Activated CD4-positive, alpha-beta T cell treated with anti-CD3 and anti-CD28 coated beads, Interleukin-2, Interleukin-4, amounts not matched to agents 100 ng/mL and 50 ng/mL, durations not matched to agents 16 hours and 8 hours (primary cell): ENCODE measurements at regions not wholly inside any gene's neighbourhood (a gene's known extent, or its start where the extent isn't known, plus 50 kb on each side); places are given as distances from the start of the nearest gene placed in this dataset.

ENCODE experiments used
- DNase-seq: peaks from one replicate; pipeline ENCODE4 v3.0.0-alpha.2; 2020; ENCODE audit warnings: low spot score

DNA sequence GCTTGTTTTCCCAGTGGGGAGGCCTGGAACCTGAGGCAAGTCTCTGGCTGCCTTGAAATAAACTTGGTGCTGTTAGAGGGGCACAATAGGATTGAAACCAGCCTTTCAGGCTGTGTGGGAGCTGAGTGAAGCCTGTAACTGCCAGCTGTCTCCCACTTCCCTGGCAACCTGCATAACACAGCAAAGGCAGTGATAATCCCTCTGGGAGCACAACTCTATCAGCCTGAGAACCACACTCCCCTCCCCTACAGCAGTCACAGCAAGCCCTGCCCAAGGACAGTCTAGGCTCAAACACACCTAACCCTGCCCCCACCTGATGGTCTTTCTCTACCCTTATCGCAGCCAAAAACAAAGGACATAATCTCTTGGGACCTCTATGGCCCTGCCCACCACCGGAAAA lies 683.8 kb upstream of the ATXN8OS start:
- no peak for DNase-seq

DNA sequence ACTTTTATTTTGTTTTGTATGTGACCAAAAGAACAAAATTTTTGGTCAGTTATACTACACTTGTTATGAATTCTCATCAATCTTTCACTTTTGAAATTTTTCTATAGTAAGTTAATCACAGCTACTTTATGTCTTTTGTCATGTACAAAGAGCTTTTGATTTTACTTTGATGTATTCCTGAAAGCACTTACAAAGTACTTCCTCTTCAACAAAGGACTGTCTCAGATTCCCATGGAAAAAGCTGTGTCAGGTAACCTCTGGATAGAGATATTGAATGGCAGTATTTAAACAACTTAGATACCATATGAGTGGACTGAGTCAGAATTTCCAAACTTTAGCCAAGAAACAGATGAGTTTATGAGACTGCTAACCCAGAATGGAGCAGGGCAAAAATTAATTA lies 689.3 kb upstream of the ATXN8OS start:
- DNase-seq: no peak

DNA sequence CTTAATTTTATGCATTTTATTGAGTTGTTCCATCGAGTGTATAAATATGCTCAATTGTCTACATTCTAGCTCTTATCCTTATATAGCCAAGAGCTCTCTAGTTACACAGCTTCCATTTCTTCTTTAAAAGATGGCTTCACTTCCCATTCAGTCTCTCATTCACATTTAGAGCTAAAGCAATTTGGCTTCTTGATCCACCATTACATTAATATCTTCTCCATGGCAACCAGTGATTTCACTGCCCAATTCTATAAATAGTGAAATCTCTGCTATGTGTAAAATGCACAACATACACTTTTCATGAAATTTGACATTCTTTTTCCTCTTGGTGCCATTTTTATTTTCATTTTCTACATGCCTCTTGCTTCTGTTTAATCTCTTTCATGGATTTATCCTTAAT lies 696.9 kb upstream of the ATXN8OS start:
- no peak for DNase-seq

DNA sequence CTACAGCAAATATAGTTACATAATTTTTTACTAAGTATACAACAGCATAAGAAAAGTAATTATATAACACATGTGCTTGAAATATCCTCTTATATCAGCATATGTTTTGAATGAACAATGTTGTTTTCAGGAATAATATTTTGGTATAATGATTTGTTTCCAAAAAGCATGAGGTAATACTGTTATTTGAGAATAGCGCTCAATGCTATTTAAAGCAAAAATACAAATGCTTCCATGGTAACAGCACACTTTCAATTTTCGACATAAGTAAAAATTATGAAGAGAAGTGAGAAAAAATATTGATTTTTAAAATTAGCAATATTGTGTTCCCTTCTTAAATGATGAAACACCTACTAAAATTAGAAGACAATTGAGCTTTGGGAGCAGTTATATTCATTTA lies 715.9 kb upstream of the ATXN8OS start:
- no peak for DNase-seq

DNA sequence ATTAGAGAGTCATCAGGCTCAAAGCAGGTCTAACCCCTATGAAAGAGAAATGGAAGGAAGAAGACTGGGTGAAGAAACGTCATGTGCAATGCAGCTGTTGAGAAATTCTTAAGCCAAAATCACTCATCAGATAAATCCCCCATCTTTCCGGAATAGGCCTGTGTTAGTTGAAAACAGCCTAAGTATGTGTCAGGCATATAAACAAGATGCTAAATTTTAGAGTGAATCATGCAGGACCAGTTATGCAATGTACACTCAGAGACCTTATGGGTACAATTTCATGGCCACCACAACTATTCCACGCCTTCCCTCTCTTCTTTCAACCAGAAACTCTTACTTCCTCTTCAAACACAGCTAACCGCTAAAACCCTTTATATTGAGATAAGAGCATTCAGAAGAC lies 717.7 kb upstream of the ATXN8OS start:
- no peak for DNase-seq

DNA sequence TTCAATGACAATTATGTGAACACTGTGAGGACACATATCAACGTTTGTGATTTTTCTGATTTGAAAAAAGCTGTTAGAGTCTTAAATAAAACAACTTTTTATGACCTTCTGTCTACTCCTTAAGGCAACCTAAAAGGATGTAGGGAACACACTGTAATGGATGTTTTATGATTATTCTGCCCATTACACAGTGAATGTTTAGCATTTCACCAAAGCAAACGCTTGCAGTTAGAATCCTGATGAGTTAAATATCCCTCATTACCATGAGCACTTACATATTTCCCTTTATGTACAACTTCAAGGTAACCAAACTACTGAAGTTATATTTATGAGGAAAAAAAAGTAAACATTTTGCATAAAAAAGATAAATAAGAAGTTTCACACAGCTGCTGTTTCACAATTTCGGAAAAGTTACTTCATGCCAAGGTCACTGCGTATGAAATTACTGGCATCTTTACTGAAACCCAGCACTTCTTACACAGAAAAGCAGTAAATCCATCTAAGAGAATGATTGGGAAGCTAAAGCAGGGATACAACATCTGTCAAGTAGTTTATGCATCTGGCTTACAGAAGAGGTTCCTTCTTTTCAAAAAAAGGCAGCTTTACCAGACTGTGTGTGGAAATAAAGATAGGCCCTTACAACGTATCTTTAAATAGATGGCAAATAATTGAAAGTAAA lies 733.7 kb upstream of the ATXN8OS start:
- no peak for DNase-seq

DNA sequence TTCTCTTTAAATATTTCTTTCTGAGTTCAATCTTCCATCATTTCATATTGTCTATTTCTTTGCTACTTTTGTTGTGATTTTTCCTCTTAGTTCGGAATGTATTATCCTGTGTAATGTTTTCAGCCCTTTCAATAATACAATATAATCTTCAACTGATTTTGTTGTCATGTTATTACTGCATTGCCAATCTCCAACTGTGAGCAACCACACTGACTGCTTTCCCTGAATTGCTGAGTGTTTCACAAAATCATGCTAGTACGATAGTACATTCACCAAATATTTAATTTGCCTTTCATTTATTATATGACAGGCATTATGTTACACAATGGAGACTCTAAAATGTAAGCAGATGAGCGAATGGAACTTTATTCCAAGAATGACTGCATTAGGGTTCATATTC lies 744.3 kb upstream of the ATXN8OS start:
- no peak for DNase-seq

DNA sequence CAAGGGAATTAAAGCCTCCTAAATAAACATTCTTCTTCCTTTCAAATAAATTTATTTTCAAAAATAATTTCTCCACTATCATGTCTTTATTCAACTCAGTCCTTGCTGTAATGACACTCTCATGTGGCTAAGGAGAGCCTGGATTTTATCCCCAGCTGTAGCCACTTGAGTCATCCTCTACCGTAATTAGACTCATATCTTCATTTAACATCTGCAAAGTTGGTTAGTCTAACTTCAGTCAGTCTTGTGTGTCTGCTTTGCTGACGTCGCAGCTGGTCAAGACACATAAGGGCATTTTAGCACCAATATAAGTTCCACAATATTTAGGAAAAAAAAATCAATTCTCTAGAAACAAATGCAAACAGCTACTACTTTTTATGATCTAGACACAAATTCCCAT lies 776.4 kb upstream of the ATXN8OS start:
- DNase-seq: no peak

DNA sequence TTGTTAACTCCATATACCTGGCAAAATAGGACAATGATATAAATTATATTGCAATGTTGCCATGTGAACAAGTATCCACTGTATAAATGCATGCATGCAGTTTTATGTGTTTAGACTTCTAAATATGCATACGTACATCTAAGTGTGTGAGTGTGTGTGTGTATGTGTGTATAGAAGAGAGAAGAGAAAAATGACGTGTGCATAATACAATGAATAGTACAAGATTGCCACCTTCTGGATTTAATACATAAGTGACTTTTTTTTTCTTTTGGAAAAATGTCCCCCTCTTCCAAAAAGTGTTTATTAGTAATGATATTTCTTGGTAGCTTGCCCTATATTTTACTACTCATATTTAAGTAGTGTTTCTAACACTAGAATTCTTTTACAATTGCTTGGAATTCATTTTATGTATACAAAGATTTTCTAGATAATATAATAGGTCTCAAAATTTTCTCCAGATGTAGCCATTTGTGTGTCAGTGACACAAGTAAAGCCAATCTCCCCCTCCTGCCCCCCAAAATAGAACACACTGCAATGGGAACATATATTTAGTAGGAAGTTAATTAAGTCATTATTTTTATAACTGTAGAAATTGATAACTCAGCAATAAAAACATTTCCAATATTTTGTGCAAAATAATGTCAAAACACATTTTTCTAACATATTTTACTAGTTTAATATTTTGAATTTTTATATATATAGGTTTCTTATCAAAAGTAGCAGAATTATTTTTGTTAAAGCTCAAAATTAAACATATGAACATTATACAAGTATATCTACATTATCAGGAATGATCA lies 783.3 kb upstream of the ATXN8OS start:
- no peak for DNase-seq

DNA sequence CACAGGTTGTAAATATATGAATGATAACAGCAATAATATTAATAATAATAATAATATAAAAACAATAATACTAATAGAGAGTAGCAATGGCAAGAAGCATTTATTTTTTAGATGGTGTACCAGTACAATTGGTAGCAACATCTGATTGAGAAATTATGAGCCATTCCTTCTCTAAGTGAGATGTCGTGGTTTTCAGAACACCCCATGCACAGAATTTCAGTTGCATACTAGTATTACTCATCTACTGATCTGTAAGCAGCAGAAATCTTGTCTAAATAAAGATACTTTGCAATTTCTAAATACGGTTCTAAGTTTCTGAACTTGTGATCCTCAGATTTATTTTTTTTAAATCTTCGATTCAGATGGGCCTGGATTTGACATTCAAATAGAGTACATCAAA lies 788.0 kb upstream of the ATXN8OS start:
- no peak for DNase-seq

DNA sequence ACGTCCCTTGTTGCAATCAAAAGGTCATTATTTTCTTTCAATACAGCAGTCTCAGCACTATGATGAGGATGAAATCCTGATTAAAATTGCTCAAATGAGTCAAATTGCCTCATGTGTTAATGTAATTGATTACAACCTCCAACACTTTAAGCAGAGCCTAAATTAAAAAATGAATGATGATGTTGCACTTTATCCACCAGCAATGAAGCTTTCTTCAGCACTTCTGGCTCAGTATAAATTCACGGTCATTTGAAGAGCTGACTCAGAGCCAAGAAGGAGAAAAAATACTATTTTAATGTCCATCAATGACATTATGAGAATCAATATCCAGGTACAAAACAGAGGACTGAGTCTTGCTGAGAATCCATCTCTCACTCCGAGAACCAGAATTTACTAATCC lies 792.6 kb upstream of the ATXN8OS start:
- DNase-seq: no peak

DNA sequence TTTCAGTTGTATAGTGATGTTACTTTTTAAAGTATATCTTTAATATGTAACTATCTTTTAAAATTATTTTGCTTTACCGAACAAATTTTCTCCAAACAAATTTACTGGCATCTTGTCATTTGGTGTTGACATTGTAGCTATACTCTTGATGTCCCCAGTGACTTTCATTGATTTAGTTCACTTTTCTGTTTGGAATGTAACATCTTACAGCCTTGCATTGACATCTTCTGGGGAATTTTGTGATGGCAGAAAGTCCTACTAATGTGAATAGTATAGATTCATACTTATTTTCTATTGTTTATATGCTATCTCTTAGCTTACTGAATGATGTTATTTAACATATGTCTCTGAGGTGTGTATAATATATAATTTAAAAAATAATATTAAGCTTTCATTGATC lies 800.9 kb upstream of the ATXN8OS start:
- no peak for DNase-seq

DNA sequence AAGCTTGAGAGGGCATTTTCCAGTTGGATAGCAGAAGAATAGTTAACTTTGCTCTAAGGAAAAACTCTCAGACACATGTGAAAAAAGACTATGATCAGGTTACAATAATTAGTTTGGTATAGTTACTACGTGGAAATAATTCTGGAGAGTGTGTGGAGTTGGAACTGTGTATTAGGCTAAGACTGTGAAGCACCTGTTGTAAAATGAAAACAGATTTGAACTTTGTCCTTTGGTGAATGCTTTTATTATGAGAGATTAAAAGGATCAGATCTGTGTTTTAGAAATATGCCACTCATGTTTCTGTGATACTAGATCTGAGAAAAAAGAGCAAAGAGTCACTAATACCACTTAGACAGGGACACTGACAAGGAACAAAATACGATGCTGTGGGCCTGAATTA lies 807.5 kb upstream of the ATXN8OS start:
- no peak for DNase-seq

DNA sequence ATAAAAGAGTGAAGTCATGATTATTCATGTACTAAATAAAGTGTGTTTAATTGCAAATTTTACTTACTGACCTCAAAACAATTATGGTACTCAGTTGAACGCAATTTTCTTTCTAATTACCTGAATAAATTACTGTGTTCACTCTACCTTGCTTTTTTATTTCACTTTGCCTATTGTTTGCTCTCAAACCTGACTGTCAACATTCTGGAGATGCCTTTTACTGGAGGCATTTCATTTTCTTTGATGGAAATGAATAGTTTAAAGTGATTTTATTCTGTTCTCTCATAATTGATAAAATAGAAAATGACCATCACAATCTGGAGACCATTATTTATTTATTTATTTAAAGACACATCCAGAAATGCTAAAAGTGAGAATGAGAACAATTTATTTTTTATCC lies 811.5 kb upstream of the ATXN8OS start:
- no peak for DNase-seq

DNA sequence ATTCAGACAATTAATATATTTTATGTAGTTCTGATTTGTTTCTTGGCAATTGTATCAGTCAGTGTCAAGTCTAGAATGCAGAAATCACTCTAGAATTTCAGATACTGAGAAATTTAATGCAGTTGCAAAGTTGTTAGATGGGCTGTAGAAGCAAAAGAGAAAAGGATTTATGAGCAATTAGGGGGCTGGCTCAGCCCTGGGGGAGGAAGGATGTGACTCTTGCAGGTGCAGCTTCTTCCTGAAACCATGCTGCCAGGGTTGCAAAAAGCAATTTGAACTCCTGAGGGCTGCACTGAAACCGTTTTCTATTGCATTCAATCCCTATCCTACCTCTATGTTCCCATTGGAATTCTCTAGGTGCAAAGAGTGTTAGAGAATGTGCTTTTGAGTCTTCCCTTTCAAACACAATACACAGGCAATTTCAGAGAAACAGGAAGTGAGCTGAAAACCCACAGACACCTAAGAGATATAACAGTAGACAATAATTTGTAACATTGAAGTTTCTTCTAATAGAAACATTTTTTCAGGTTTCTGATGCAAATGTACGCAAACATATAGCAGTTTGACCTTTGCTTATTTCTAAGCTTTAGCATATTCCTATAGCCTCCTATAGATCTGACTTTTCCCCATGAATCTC lies 814.7 kb upstream of the ATXN8OS start:
- DNase-seq: no peak

DNA sequence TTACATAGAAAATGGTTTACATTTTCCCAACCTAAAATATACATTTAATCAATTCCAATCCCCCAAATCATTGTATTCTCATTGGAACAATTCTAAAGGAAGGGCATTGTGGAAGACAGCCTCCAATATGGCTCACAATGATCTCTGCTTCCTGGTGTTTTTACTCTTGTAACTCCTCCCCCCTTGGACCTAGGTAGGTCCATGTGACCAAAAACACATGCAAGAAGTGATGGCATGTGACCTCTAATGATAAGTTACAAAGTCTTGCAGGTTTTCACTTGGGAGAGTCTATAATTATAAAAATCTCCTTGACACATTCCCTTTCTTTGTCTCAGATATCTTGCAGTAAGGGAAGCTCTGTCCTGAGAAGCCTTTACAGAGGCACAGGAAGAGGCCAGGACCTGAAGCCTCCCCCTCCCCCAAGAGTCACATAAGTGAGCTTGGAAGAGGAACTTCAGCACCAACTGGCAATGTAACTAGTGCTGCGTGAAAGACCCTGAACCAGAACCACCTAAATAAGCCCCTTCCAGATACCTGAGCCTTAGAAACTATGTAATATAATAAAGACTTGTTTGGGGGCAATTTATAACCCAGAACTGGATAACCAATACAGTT lies 816.2 kb upstream of the ATXN8OS start:
- DNase-seq: no peak

DNA sequence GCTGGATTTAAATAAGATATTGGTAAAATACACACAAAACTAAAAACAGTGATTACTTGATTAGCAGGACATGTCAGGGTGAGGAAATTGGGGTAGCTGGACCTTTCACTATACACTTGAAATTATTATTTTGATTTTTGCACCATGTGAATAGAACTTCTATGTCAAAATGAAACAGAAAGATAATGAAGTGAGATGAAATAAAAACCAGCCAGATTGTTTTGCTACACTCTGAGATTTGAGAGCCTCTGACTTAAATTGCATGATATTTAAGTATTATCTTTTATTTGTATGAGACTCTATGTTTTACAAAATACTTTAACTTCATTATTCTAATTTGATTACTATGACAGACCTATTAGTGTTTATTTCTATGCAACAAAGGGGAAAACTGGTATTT lies 819.6 kb upstream of the ATXN8OS start:
- no peak for DNase-seq

DNA sequence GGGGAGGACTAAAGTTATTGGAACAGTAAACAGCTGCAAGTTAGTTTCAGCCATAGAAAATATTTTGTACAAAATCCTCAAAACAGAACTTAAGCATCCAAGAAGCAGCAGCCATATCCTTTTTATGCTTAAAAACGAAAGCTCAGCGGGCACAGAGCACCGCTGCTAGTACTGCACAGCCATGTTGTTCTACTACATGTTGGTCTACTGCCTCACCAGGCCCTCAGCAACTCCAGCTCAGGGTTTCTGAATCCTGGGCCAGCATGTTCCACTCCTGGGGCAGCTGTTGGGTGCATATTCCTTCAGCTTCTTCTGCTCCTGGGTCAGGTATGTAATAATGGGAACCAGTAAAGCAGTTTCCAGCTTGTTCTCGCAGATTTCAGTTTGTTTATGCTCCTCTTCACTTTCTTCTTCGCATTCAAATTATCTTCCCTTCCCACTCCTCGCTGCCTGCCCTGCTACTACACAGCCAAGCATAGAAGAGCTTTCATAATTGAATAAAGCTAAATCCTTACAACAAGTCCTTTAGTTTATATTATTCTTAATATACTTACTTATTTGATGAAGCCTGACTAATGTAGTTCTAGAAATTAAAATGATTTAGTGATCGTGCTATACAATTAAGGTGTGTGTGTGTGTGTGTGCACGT lies 820.5 kb upstream of the ATXN8OS start:
- DNase-seq: no peak

DNA sequence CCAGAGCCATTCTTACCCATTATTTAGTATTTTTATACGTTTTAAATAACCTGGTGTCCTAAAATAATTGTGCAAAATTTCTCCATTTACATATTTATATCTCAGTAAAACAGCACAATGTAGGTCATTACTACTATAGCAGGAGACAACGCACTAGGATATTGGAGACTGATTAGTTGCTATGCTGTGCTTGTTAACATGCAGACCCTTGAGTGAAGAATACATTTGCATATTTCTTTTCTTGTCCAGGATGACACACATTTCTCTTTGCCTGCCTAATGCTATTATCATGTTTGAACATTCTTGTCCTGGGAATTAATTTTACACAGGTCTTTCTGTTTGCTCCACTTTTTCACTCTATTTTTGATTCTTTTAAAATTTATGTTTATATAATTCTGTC lies 823.8 kb upstream of the ATXN8OS start:
- DNase-seq: no peak

DNA sequence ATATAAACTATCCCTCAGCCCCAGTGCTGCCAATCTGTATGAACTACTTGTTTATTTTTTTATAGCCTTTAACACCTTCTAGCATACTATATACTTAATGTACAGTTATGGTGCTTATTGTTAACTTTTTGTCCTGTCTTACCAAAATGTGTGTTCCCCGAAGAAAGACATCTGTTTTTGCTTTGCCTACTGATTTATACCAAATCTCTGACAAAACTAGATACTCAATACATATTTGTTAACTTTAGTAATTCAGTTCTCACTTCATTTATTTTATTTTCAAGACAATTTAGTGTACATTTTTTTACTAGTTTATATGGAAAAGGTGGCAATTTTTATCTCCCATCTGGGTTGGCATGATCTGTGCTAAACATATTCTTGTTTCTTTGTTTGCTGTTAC lies 824.3 kb upstream of the ATXN8OS start:
- DNase-seq: no peak

DNA sequence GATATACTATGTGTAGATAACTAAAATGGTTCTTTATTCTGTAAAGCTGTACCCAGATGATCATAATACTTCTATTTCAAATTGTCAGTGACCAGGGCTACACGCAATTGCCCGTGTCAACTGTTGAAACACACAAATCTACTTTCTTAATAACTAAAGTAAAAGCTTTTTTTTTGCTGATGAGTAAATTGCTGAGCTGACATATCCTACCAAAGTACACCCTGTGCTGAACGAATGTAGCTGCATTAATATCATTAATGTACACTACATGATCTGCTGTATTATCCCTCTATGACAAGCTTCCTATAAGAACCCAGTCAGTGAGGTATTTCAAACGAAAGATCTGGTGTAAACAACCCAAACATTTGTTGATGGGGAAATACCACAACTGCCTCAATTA lies 827.2 kb upstream of the ATXN8OS start:
- no peak for DNase-seq

DNA sequence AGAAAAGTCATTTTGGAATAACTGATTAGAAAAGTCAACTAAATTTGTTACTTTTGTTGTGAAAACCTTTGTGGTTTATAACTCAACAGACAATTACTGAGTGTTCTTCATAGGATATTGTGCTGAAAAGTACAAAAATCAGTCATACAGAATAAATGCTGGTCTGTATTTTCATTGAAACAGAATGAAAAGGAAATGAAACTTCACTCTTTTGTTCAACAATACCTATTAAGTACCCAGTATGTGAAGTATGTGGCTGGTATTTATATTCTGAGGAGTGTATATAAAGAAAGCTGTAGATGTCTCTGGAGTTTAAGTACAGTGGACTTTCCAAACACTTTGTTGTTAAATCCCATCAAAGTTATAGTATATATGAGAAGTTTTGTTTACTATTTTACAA lies 828.4 kb upstream of the ATXN8OS start:
- DNase-seq: no peak

DNA sequence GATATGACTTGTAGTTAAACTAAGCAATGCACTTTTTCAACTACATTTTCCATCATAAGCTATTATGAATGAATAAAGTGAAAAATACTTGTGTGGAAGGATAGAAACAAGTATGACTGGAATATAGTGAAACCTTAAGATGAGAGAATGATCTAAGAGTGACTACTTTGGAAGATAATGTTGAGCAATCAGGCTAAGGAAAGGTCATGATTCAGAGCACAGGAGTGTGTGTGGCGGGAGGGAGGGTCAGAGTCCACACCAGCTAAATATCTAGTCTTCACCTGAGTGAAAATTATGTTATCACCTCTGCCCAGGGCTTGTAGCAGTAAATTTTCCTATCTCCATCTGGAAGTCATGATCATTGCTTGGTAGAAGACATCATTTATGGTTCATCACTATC lies 833.4 kb upstream of the ATXN8OS start:
- DNase-seq: no peak
